DND-41 (cell line): ENCODE measurements at regions not wholly inside any gene's neighbourhood (a gene's known extent, or its start where the extent isn't known, plus 50 kb on each side); places are given as distances from the start of the nearest gene placed in this dataset.

ENCODE experiments used
- ATAC-seq: fragments of 200-7000 bp; cut with Tn5 transposase; 3 replicates; pipeline ENCODE4 v1.9.1; 2021; ENCODE audit warnings: low read depth; ENCODE audit not compliant: insufficient read depth
- DNase-seq: peaks from one replicate; pipeline ENCODE4 v3.0.0-alpha.2; 2020
- H2AFZ ChIP-seq: 2 replicates; pipeline ENCODE4 v1.6.0; 2012; ENCODE audit warnings: low read depth, low read length
- H3K27ac ChIP-seq: 2 replicates; pipeline ENCODE4 v1.5.1; 2012; ENCODE audit warnings: low read length, inconsistent platforms
- H3K27me3 ChIP-seq: fragments of 200-600 bp; sonication (generic); 2 replicates; pipeline ENCODE4 v1.6.0; 2012; ENCODE audit warnings: low read length, mild to moderate bottlenecking, inconsistent platforms; ENCODE audit not compliant: insufficient read depth, poor library complexity
- H3K36me3 ChIP-seq: 2 replicates; pipeline ENCODE4 v1.5.1; 2012; ENCODE audit warnings: low read length, inconsistent platforms; ENCODE audit not compliant: insufficient read depth
- H3K4me1 ChIP-seq: 2 replicates; pipeline ENCODE4 v1.5.1; 2012; ENCODE audit warnings: mild to moderate bottlenecking, low read length; ENCODE audit not compliant: insufficient read depth
- H3K4me2 ChIP-seq: 2 replicates; pipeline ENCODE4 v1.6.0; 2012; ENCODE audit warnings: mild to moderate bottlenecking, moderate library complexity, low read length, inconsistent platforms; ENCODE audit not compliant: insufficient read depth
- H3K4me3 ChIP-seq, 2 experiments: fragments of 200-600 bp in 1 of 2; shearing (Covaris generic) in 1 of 2; 2 replicates each; pipeline ENCODE4 v1.5.1; 2012 to 2016; ENCODE audit warnings: inconsistent platforms in 2 of 2, low read length in 2 of 2, mild to moderate bottlenecking in 2 of 2, low read depth in 1 of 2, moderate library complexity in 1 of 2
- H3K79me2 ChIP-seq: 2 replicates; pipeline ENCODE4 v1.6.0; 2012; ENCODE audit warnings: low read length, inconsistent platforms; ENCODE audit not compliant: insufficient read depth
- H3K9ac ChIP-seq: 2 replicates; pipeline ENCODE4 v1.6.0; 2012; ENCODE audit warnings: low read depth, mild to moderate bottlenecking, inconsistent platforms, low read length, moderate library complexity
- H3K9me3 ChIP-seq: 2 replicates; pipeline ENCODE4 v1.5.1; 2012; ENCODE audit warnings: low read length, moderate library complexity, mild to moderate bottlenecking, inconsistent platforms; ENCODE audit not compliant: insufficient read depth, severe bottlenecking
- H4K20me1 ChIP-seq: 2 replicates; pipeline ENCODE4 v1.6.0; 2012; ENCODE audit warnings: low read length; ENCODE audit not compliant: insufficient read depth
- EZH2 ChIP-seq: IDR thresholded peaks from 3 replicates; pipeline ENCODE4 v1.6.1; 2012; ENCODE audit warnings: borderline replicate concordance, low read depth, mild to moderate bottlenecking, moderate library complexity, low read length, inconsistent platforms; ENCODE audit not compliant: severe bottlenecking
- TF ChIP-seq, protein P1 (sequence below): IDR thresholded peaks from 2 replicates; pipeline ENCODE4 v1.5.1; 2012; ENCODE audit warnings: borderline replicate concordance, low read length, moderate library complexity, mild to moderate bottlenecking; ENCODE audit not compliant: poor library complexity, severe bottlenecking; ENCODE audit errors: extremely low read depth

DNA sequence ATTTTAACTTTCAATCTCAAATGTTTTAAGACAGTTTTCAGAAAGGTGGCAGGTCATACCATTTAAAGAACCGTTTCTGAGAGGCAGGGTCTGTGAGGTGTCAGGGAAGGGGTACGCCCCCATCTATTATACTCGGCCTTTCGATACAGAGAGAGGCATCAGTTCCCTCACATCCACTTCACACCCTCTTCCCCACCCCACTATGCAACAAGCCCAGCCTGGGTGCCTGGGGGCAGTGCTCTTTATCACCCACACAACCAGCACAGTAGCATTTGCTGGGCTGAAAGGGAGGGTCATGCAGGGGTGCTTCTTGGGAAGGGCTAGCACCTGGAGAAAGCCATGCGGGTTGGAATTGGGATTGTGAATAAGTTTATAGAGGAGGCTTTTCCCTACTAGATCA, 56.0 kb upstream of the KCNMB2 start:
- Histone ChIP-seq H3K27me3 (peaks cover 2% of the 10 kb centered on the region), H3K9ac (no peak overlapping the region), H4K20me1 (no peaks in the 10 kb centered on the region), H3K4me1 (no peaks in the 10 kb centered on the region), H3K4me2 (no peak overlapping the region), H3K36me3 (no peaks in the 10 kb centered on the region), H3K27ac (no peak overlapping the region), H2AFZ (no peak overlapping the region), H3K4me3 (no peak overlapping the region), H3K79me2 (no peaks in the 10 kb centered on the region), H3K9me3 (no peaks in the 10 kb centered on the region)
- TF ChIP-seq, protein P1, sequence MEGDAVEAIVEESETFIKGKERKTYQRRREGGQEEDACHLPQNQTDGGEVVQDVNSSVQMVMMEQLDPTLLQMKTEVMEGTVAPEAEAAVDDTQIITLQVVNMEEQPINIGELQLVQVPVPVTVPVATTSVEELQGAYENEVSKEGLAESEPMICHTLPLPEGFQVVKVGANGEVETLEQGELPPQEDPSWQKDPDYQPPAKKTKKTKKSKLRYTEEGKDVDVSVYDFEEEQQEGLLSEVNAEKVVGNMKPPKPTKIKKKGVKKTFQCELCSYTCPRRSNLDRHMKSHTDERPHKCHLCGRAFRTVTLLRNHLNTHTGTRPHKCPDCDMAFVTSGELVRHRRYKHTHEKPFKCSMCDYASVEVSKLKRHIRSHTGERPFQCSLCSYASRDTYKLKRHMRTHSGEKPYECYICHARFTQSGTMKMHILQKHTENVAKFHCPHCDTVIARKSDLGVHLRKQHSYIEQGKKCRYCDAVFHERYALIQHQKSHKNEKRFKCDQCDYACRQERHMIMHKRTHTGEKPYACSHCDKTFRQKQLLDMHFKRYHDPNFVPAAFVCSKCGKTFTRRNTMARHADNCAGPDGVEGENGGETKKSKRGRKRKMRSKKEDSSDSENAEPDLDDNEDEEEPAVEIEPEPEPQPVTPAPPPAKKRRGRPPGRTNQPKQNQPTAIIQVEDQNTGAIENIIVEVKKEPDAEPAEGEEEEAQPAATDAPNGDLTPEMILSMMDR, result no peak
- TF ChIP-seq EZH2, result no peak
- ATAC-seq (no peak), DNase-seq (no peak)

DNA sequence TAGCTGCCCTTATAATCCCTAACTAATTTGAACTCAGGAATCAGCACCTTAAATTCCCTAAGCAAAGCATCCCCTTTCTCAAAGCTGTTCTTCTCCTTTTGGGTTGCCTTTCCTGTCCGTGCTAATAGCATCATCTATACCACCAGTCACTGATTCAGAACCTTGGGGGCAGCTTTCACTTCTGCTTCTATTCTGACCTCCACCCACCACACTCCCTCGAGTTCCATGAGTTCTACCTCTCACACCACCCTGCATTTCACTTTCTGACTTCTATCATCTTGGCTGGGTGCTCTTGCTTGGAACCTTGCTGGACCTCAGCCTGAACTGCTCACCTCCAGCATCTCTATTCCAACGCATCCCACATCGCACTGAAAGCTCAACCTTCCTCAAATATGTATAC, 55.4 kb upstream of the KCNMB2 start:
- H3K36me3 ChIP-seq, result no peaks in the 10 kb centered on the region
- H3K27ac ChIP-seq, result no peak overlapping the region
- no peaks in the 10 kb centered on the region for H3K4me1 ChIP-seq
- no peak overlapping the region for H3K4me2 ChIP-seq
- H3K4me3 ChIP-seq, result no peak overlapping the region
- DNase-seq, result no peak
- H3K9ac ChIP-seq, result no peak overlapping the region
- H4K20me1 ChIP-seq, result no peaks in the 10 kb centered on the region
- TF ChIP-seq, protein P1, result no peak
- no peak for TF ChIP-seq EZH2
- no peaks in the 10 kb centered on the region for H3K9me3 ChIP-seq
- no peak for ATAC-seq
- no peak overlapping the region for H2AFZ ChIP-seq
- peaks cover 2% of the 10 kb centered on the region for H3K27me3 ChIP-seq
- H3K79me2 ChIP-seq, result no peaks in the 10 kb centered on the region

DNA sequence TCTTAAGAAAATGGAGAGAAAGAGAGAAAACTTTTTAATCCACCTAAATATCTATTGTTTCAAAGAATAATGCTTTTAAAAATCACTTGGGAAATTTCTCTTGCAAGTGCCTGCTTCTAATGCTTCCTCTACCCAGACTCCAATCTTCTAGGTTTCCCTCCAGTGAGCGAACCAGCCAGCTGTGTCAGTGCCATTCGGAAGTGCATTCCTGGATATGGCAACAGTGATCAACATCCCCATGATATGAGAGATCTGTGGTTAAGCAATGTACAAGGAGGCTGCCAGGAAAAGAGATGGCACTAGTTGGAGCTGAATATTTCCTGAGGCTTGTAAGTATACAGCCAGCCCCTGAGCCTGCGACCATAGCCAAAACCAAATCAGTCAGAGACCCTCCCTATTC, 53.3 kb upstream of the KCNMB2 start:
- no peaks in the 10 kb centered on the region for H3K9me3 ChIP-seq
- H3K4me2 ChIP-seq, result no peak overlapping the region
- no peaks in the 10 kb centered on the region for H3K79me2 ChIP-seq
- H3K9ac ChIP-seq, result no peak overlapping the region
- peaks cover 2% of the 10 kb centered on the region for H3K27me3 ChIP-seq
- ATAC-seq (no peak), DNase-seq (no peak)
- no peaks in the 10 kb centered on the region for H3K4me1 ChIP-seq
- H3K4me3 ChIP-seq, result no peak overlapping the region
- H3K27ac ChIP-seq, result no peak overlapping the region
- no peaks in the 10 kb centered on the region for H3K36me3 ChIP-seq
- TF ChIP-seq, protein P1, result no peak
- no peak for TF ChIP-seq EZH2
- H4K20me1 ChIP-seq, result no peaks in the 10 kb centered on the region
- H2AFZ ChIP-seq, result no peak overlapping the region

DNA sequence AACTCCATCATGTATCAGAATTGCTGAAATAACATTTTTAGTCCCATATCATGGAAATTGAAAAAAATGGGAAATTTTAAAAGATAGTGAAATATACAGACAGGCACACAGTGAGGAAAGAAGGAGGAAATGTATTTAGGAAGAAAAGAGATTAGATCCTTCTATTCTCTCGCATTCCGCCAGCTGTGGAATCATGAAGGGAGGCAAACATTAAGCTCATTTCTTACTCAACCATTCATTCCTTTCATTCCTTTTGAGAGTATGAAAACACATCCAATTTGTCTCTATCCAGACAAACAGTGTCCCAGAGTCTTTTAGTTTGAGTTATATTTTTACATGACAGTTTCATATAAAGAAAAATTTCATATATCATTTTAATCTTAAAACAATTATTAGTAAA, 52.5 kb upstream of the KCNMB2 start:
- Histone ChIP-seq H3K4me1 (no peaks in the 10 kb centered on the region), H3K36me3 (no peaks in the 10 kb centered on the region), H3K4me3 (no peak overlapping the region), H3K4me2 (no peak overlapping the region), H4K20me1 (no peaks in the 10 kb centered on the region), H2AFZ (no peak overlapping the region), H3K27ac (no peak overlapping the region), H3K9ac (no peak overlapping the region), H3K9me3 (no peaks in the 10 kb centered on the region), H3K27me3 (peaks cover 2% of the 10 kb centered on the region), H3K79me2 (no peaks in the 10 kb centered on the region)
- TF ChIP-seq, protein P1, result no peak
- TF ChIP-seq EZH2, result no peak
- DNase-seq, result no peak
- no peak for ATAC-seq
